Muscle of leg (tissue), 3 donors: ENCODE measurements at regions not wholly inside any gene's neighbourhood (a gene's known extent, or its start where the extent isn't known, plus 50 kb on each side); places are given as distances from the start of the nearest gene placed in this dataset.

ENCODE experiments used
- DNase-seq: peaks from one replicate; pipeline ENCODE4 v3.0.0; 2013
- H3K27ac ChIP-seq: one replicate; pipeline ENCODE4 v1.5.1; 2013; ENCODE audit warnings: mild to moderate bottlenecking, low read length, control low read depth
- H3K27me3 ChIP-seq: one replicate; pipeline ENCODE4 v1.6.1; 2013; ENCODE audit warnings: low read length; ENCODE audit not compliant: control insufficient read depth, insufficient read depth
- H3K36me3 ChIP-seq: one replicate; pipeline ENCODE4 v1.6.1; 2013; ENCODE audit warnings: low read length; ENCODE audit not compliant: control insufficient read depth, insufficient read depth
- H3K4me1 ChIP-seq: one replicate; pipeline ENCODE4 v1.6.1; 2013; ENCODE audit warnings: low read length; ENCODE audit not compliant: control insufficient read depth, insufficient read depth
- H3K4me3 ChIP-seq: one replicate; pipeline ENCODE4 v1.5.1; 2013; ENCODE audit warnings: low read length, control low read depth
- H3K9me3 ChIP-seq: replicated peaks from 2 replicates; pipeline ENCODE4 v1.6.1; 2013; ENCODE audit warnings: low read depth, low read length; ENCODE audit not compliant: control insufficient read depth
- WGBS: methylation state at CpG from one replicate; pipeline ENCODE4 v1.1.5; 2013; ENCODE audit warnings: missing lambda C conversion rate; ENCODE audit not compliant: insufficient coverage; 5-methylcytosine and 5-hydroxymethylcytosine counted together

DNA sequence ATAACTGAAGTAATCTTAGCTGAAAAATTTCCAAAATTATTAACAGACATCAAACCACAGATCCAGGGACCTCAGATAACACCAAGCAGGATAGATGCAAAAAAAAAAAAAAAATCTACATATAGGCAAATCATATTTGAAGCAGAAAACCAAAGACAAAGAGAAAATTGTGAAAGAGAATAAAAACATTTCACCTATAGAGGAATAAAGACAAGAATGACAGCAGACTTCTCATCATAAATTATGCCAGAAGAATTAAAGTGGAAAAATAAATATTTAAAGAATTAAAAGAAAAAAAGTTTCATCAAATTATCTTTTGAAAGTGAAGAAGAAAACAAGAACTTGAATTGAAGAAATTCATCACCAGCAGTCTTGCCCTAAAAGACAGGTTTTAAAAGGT lies 467.5 kb downstream of the GPAM start:
- no peaks in the 10 kb centered on the region for H3K36me3 ChIP-seq
- H3K9me3 ChIP-seq = peaks cover 17% of the 10 kb centered on the region
- H3K27me3 ChIP-seq = no peaks in the 10 kb centered on the region
- no peak overlapping the region for H3K27ac ChIP-seq
- no peak for DNase-seq
- no peak overlapping the region for H3K4me3 ChIP-seq
- H3K4me1 ChIP-seq = no peaks in the 10 kb centered on the region

DNA sequence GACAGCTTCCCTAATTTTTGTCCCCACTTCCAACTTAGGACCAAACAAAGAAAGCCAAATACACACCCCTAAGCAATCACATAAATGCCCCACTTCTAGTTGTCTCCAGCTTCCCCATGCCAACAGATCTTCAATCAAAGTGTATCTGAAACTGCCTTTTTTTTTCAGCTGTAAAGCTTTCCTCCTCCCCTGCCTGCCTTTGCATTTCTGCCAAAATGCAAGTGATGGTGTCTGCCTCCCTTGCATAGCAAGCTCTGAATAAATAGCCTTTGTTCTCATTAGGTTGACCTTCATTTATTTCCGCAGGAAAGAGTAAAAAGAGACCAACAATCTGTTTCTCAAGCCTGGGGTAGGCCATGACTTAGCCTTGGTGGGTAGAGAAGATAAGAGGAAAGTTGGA lies 459.4 kb downstream of the GPAM start:
- no peak overlapping the region for H3K27ac ChIP-seq
- no peak for DNase-seq
- no CpG with 5 or more reads among the region's 1 CpG for WGBS
- H3K4me1 ChIP-seq = no peaks in the 10 kb centered on the region
- no peaks in the 10 kb centered on the region for H3K36me3 ChIP-seq
- no peaks in the 10 kb centered on the region for H3K27me3 ChIP-seq
- H3K9me3 ChIP-seq = no peaks in the 10 kb centered on the region
- H3K4me3 ChIP-seq = no peak overlapping the region

GRCh38 chr10:111725050-111725449 lies 458.5 kb downstream of the GPAM start:
- H3K4me1 ChIP-seq = no peaks in the 10 kb centered on the region
- no peak overlapping the region for H3K27ac ChIP-seq
- no peak for DNase-seq
- no peaks in the 10 kb centered on the region for H3K36me3 ChIP-seq
- H3K4me3 ChIP-seq = no peak overlapping the region
- no peaks in the 10 kb centered on the region for H3K27me3 ChIP-seq
- H3K9me3 ChIP-seq = no peaks in the 10 kb centered on the region

GRCh38 chr10:111732166-111732785 lies 451.3 kb downstream of the GPAM start:
- no peak for DNase-seq
- Histone ChIP-seq H3K36me3 (no peaks in the 10 kb centered on the region), H3K4me1 (no peaks in the 10 kb centered on the region), H3K9me3 (no peaks in the 10 kb centered on the region), H3K27ac (no peak overlapping the region), H3K27me3 (no peaks in the 10 kb centered on the region), H3K4me3 (no peak overlapping the region)
- WGBS = 67% methylated on average over 1 of the region's 1 CpG

GRCh38 chr10:111739125-111739873 lies 444.3 kb downstream of the GPAM start:
- Histone ChIP-seq H3K27me3 (no peaks in the 10 kb centered on the region), H3K36me3 (no peaks in the 10 kb centered on the region), H3K27ac (no peak overlapping the region), H3K4me3 (no peak overlapping the region), H3K9me3 (no peaks in the 10 kb centered on the region), H3K4me1 (no peaks in the 10 kb centered on the region)
- DNase-seq = no peak
- no CpG with 5 or more reads among the region's 6 CpGs for whole genome bisulfite sequencing

DNA sequence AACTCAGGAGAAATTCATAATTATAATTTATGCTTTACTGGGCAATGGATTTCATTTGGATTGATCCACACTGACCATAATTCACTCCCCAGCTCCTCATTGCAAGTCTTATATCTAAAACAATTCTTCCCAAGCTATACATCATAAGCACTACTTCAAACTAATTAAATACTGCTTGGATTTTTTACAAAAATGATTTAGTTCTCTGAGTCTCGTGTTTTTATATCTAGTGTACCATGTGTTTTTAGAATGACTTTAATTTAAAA lies 443.8 kb downstream of the GPAM start:
- Histone ChIP-seq H3K36me3 (no peaks in the 10 kb centered on the region), H3K27me3 (no peaks in the 10 kb centered on the region), H3K4me1 (no peaks in the 10 kb centered on the region), H3K27ac (no peak overlapping the region), H3K4me3 (no peak overlapping the region), H3K9me3 (no peaks in the 10 kb centered on the region)
- no peak for DNase-seq
- WGBS = no CpG with 5 or more reads among the region's 1 CpG

DNA sequence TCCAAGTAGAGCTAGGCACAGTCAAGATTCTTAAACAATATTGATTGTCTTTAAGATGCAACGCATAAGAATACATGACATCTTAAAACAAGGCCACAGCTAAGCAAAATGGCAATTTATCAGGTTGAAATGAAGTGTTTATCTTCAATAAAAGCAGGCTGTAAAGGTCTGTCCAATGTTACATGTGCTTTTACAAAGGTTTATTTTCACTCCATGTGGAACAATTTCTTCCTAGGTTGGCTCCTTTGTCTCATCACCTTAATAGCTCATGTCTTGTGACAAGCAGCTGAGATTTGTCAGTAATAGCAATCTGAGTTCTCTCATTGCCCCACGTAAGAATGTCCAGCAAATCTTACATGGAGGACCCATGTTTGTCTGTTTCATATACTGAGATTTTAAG lies 437.6 kb downstream of the GPAM start:
- no CpG with 5 or more reads among the region's 2 CpGs for whole genome bisulfite sequencing
- Histone ChIP-seq H3K36me3 (no peaks in the 10 kb centered on the region), H3K4me3 (no peak overlapping the region), H3K9me3 (no peaks in the 10 kb centered on the region), H3K27ac (no peak overlapping the region), H3K27me3 (no peaks in the 10 kb centered on the region), H3K4me1 (peaks cover 2% of the 10 kb centered on the region)
- no peak for DNase-seq

- no peaks in the 10 kb centered on the region for H3K36me3 ChIP-seq
- H3K9me3 ChIP-seq = no peaks in the 10 kb centered on the region
- no peak overlapping the region for H3K4me3 ChIP-seq
- H3K27ac ChIP-seq = no peak overlapping the region
- peaks cover 2% of the 10 kb centered on the region for H3K4me1 ChIP-seq
- no peaks in the 10 kb centered on the region for H3K27me3 ChIP-seq
- DNase-seq = peak; percentile 47
- no CpG with 5 or more reads among the region's 1 CpG for WGBS
Measured at GRCh38 chr10:111747751-111748150, 435.8 kb downstream of the GPAM start.

DNA sequence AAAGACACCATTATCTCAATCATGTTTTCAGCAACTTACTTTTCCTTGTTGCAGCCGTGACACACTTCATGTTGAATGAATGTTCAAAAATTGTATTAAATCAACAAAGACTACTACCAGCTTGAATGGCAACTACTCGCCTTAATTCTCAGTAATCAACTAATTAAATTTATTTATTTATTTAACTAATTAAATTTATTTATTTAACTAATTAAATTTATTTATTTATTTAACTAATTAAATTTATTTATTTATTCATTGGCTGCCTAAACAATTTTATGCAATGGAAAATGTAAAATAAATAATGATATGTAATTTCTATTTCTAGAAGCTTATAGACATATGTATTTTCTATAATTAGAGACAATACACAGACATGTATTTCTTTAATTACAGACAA lies 435.4 kb downstream of the GPAM start:
- Histone ChIP-seq H3K9me3 (no peaks in the 10 kb centered on the region), H3K27ac (no peak overlapping the region), H3K36me3 (no peaks in the 10 kb centered on the region), H3K27me3 (no peaks in the 10 kb centered on the region), H3K4me3 (no peak overlapping the region), H3K4me1 (peaks cover 2% of the 10 kb centered on the region)
- no peak for DNase-seq
- no CpG with 5 or more reads among the region's 2 CpGs for WGBS

DNA sequence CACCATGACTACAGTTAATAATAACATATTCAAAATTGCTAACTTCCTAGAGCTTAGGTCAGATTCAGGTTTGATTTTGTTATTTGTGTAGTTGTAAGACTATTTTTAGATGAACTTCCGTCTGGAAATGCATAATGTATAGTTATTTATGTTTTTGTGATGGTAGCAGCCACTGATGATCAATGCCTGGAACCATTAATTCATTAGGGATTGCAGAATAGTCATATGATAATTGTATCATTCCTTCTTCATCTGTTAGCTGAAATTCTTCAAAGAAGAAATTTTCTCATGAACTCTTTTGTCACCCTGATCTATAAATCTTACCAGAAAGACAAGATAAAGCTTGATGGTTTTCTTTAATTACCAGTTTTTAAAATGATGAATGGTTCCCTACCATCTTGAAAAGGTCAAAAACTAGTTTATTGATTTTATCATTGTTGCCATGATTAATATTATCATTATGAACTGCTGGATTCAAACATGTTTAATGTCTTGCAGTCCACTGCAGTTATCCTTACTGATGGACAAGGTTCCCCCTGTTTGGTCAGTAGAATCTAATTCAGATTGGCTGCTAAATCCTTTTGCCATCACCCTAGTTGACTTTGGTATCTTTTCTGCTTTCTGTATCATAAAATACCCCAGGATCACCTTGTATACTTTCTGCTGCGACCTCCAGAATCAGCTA lies 433.3 kb downstream of the GPAM start:
- Histone ChIP-seq H3K27ac (no peak overlapping the region), H3K36me3 (no peaks in the 10 kb centered on the region), H3K9me3 (no peaks in the 10 kb centered on the region), H3K4me3 (no peak overlapping the region), H3K27me3 (no peaks in the 10 kb centered on the region), H3K4me1 (peaks cover 2% of the 10 kb centered on the region)
- WGBS = no CpG with 5 or more reads among the region's 2 CpGs
- DNase-seq = no peak
